BLaER1 treated with 17β-estradiol and CSF1 and Interleukin-3, amounts not matched to agents 10 nM and 100 nM (cell line): ENCODE measurements at regions not wholly inside any gene's neighbourhood (a gene's known extent, or its start where the extent isn't known, plus 50 kb on each side); places are given as distances from the start of the nearest gene placed in this dataset.
"Not testable (repeated sequence)": the region's sequence is repeated elsewhere in the genome, so short reads cannot be mapped to it uniquely, and the experiment has no call there.

Experiments used
- H3K27ac ChIP-seq, 11 experiments: shearing (Covaris generic); formaldehyde crosslinking; 2 replicates each; pipeline ENCODE4 v1.8.1; 2022
- H3K27me3 ChIP-seq, 11 experiments: shearing (Covaris generic); formaldehyde crosslinking; 2 replicates each; pipeline ENCODE4 v1.8.1; 2022
- H3K36me3 ChIP-seq, 11 experiments: shearing (Covaris generic); formaldehyde crosslinking; 2 replicates each; pipeline ENCODE4 v1.8.1; 2022
- H3K4me1 ChIP-seq, 10 experiments: shearing (Covaris generic); formaldehyde crosslinking; 2 replicates each; pipeline ENCODE4 v1.8.1; 2022
- H3K4me2 ChIP-seq, 11 experiments: shearing (Covaris generic); formaldehyde crosslinking; 2 replicates each; pipeline ENCODE4 v1.8.1; 2022
- H3K4me3 ChIP-seq, 10 experiments: shearing (Covaris generic); formaldehyde crosslinking; 2 replicates each; pipeline ENCODE4 v1.8.1; 2022
- H3K9ac ChIP-seq, 11 experiments: shearing (Covaris generic); formaldehyde crosslinking; 2 replicates each; pipeline ENCODE4 v1.8.1; 2022
- H3K9me3 ChIP-seq, 11 experiments: shearing (Covaris generic); formaldehyde crosslinking; replicated peaks in 1 of 11; 2 replicates each; pipeline ENCODE4 v1.8.1; 2022
- H4K20me1 ChIP-seq, 11 experiments: shearing (Covaris generic); formaldehyde crosslinking; 2 replicates each; pipeline ENCODE4 v1.8.1; 2022
- Cebpa-rat ChIP-seq, 11 experiments: shearing (Covaris generic); IDR thresholded peaks; 2 replicates each; pipeline ENCODE4 v1.8.1; 2022

- no peak for TF ChIP-seq Cebpa-rat (IDR thresholded peaks at IDR 0.05)
- H3K9me3 ChIP-seq, result no peaks in the 10 kb centered on the region
- H3K4me1 ChIP-seq, result no peaks in the 10 kb centered on the region
- H3K4me3 ChIP-seq, result no peak overlapping the region
- H4K20me1 ChIP-seq, result no peaks in the 10 kb centered on the region
- no peak overlapping the region for H3K9ac ChIP-seq
- no peak overlapping the region for H3K4me2 ChIP-seq
- no peak overlapping the region for H3K27ac ChIP-seq
- no peaks in the 10 kb centered on the region for H3K27me3 ChIP-seq
- H3K36me3 ChIP-seq, result no peaks in the 10 kb centered on the region
These were observed 420.1 kb upstream of the ZNF804A start for GRCh38 chr2:184178229-184178628.

GRCh38 chr2:184186436-184186835 is 411.9 kb upstream of the ZNF804A start:
- Histone ChIP-seq H3K36me3 (no peaks in the 10 kb centered on the region), H3K4me2 (no peak overlapping the region), H3K4me3 (no peak overlapping the region), H3K27ac (no peak overlapping the region), H3K9ac (no peak overlapping the region), H4K20me1 (no peaks in the 10 kb centered on the region), H3K9me3 (no peaks in the 10 kb centered on the region), H3K4me1 (no peaks in the 10 kb centered on the region), H3K27me3 (no peaks in the 10 kb centered on the region)
- no peak for TF ChIP-seq Cebpa-rat (IDR thresholded peaks at IDR 0.05)

GRCh38 chr2:184187421-184187971 is 410.8 kb upstream of the ZNF804A start:
- no peak for TF ChIP-seq Cebpa-rat (IDR thresholded peaks at IDR 0.05)
- H3K4me3 ChIP-seq, result no peak overlapping the region
- no peak overlapping the region for H3K9ac ChIP-seq
- H3K27me3 ChIP-seq, result no peaks in the 10 kb centered on the region
- no peaks in the 10 kb centered on the region for H4K20me1 ChIP-seq
- H3K4me1 ChIP-seq, result no peaks in the 10 kb centered on the region
- H3K27ac ChIP-seq, result no peak overlapping the region
- H3K36me3 ChIP-seq, result no peaks in the 10 kb centered on the region
- H3K9me3 ChIP-seq, result no peaks in the 10 kb centered on the region
- no peak overlapping the region for H3K4me2 ChIP-seq

- no peaks in the 10 kb centered on the region for H3K36me3 ChIP-seq
- no peaks in the 10 kb centered on the region for H3K9me3 ChIP-seq
- no peaks in the 10 kb centered on the region for H3K4me1 ChIP-seq
- no peak overlapping the region for H3K27ac ChIP-seq
- no peaks in the 10 kb centered on the region for H4K20me1 ChIP-seq
- no peaks in the 10 kb centered on the region for H3K27me3 ChIP-seq
- no peak overlapping the region for H3K9ac ChIP-seq
- no peak for TF ChIP-seq Cebpa-rat (IDR thresholded peaks at IDR 0.05)
- H3K4me2 ChIP-seq, result no peak overlapping the region
- H3K4me3 ChIP-seq, result no peak overlapping the region
These were observed 407.6 kb upstream of the ZNF804A start for GRCh38 chr2:184190725-184191124.

- Histone ChIP-seq H4K20me1 (no peaks in the 10 kb centered on the region), H3K36me3 (no peaks in the 10 kb centered on the region), H3K4me3 (no peak overlapping the region), H3K27me3 (no peaks in the 10 kb centered on the region), H3K4me2 (no peak overlapping the region), H3K4me1 (no peaks in the 10 kb centered on the region), H3K27ac (no peak overlapping the region), H3K9me3 (no peaks in the 10 kb centered on the region), H3K9ac (no peak overlapping the region)
- TF ChIP-seq Cebpa-rat (IDR thresholded peaks at IDR 0.05), result no peak
These were observed 405.7 kb upstream of the ZNF804A start for GRCh38 chr2:184192649-184193048.

- Histone ChIP-seq H3K27ac (no peak overlapping the region), H4K20me1 (no peaks in the 10 kb centered on the region), H3K27me3 (no peaks in the 10 kb centered on the region), H3K9ac (no peak overlapping the region), H3K36me3 (no peaks in the 10 kb centered on the region), H3K9me3 (no peaks in the 10 kb centered on the region), H3K4me1 (no peaks in the 10 kb centered on the region), H3K4me3 (no peak overlapping the region), H3K4me2 (no peak overlapping the region)
- no peak for TF ChIP-seq Cebpa-rat (IDR thresholded peaks at IDR 0.05)
These were observed 400.9 kb upstream of the ZNF804A start for GRCh38 chr2:184197413-184197812.

GRCh38 chr2:184198791-184199190 is 399.5 kb upstream of the ZNF804A start:
- not testable (repeated sequence) for H3K27ac ChIP-seq, H3K4me2 ChIP-seq, H3K4me1 ChIP-seq

GRCh38 chr2:184199274-184199673 is 399.1 kb upstream of the ZNF804A start:
- TF ChIP-seq Cebpa-rat (IDR thresholded peaks at IDR 0.05), result no peak
- Histone ChIP-seq H4K20me1 (no peaks in the 10 kb centered on the region), H3K27ac (no peak overlapping the region), H3K4me1 (no peaks in the 10 kb centered on the region), H3K9ac (no peak overlapping the region), H3K36me3 (no peaks in the 10 kb centered on the region), H3K4me2 (no peak overlapping the region), H3K4me3 (no peak overlapping the region), H3K27me3 (no peaks in the 10 kb centered on the region), H3K9me3 (no peaks in the 10 kb centered on the region)

More at GRCh38 chr2:184198791-184199190, 399.5 kb upstream of the ZNF804A start:
- H3K4me3 ChIP-seq, H3K36me3 ChIP-seq, H3K9me3 ChIP-seq, H3K9ac ChIP-seq, H4K20me1 ChIP-seq, H3K27me3 ChIP-seq: not testable (repeated sequence)

GRCh38 chr2:184201246-184201645 is 397.1 kb upstream of the ZNF804A start:
- Histone ChIP-seq H3K27me3 (no peaks in the 10 kb centered on the region), H3K36me3 (no peaks in the 10 kb centered on the region), H4K20me1 (no peaks in the 10 kb centered on the region), H3K27ac (no peak overlapping the region), H3K4me1 (no peaks in the 10 kb centered on the region), H3K4me3 (no peak overlapping the region), H3K4me2 (no peak overlapping the region), H3K9ac (no peak overlapping the region), H3K9me3 (no peaks in the 10 kb centered on the region)
- TF ChIP-seq Cebpa-rat (IDR thresholded peaks at IDR 0.05), result no peak

GRCh38 chr2:184203661-184204060 is 394.7 kb upstream of the ZNF804A start:
- H3K9ac ChIP-seq, result no peak overlapping the region
- no peaks in the 10 kb centered on the region for H4K20me1 ChIP-seq
- H3K4me3 ChIP-seq, result no peak overlapping the region
- no peaks in the 10 kb centered on the region for H3K27me3 ChIP-seq
- H3K9me3 ChIP-seq, result no peaks in the 10 kb centered on the region
- no peak for TF ChIP-seq Cebpa-rat (IDR thresholded peaks at IDR 0.05)
- H3K4me2 ChIP-seq, result no peak overlapping the region
- no peak overlapping the region for H3K27ac ChIP-seq
- H3K36me3 ChIP-seq, result no peaks in the 10 kb centered on the region
- no peaks in the 10 kb centered on the region for H3K4me1 ChIP-seq
